Cardiac muscle cell (in vitro differentiated cells and primary cell): ENCODE measurements at regions not wholly inside any gene's neighbourhood (a gene's known extent, or its start where the extent isn't known, plus 50 kb on each side); places are given as distances from the start of the nearest gene placed in this dataset.

Experiments
- DNase-seq, 2 donors: peaks; one replicate each; pipeline versions ENCODE4 v3.0.0 to v3.0.0-alpha.2; 2010 to 2017; ENCODE audit warnings: low read depth in 1 of 2, low spot score in 1 of 2
- H3K27ac ChIP-seq: fragments of 200-600 bp; sonication (generic); 2 replicates; pipeline ENCODE4 v1.5.1; 2016
- H3K27me3 ChIP-seq: fragments of 200-600 bp; sonication (generic); 2 replicates; pipeline ENCODE4 v1.6.0; 2016; ENCODE audit warnings: control low read depth
- H3K36me3 ChIP-seq: fragments of 200-600 bp; sonication (generic); 2 replicates; pipeline ENCODE4 v1.5.1; 2016; ENCODE audit warnings: control low read depth
- H3K4me1 ChIP-seq: fragments of 200-600 bp; sonication (generic); 2 replicates; pipeline ENCODE4 v1.8.1; 2017; ENCODE audit warnings: low read depth, mild to moderate bottlenecking, mixed run types
- H3K4me3 ChIP-seq: fragments of 200-600 bp; sonication (generic); 2 replicates; pipeline ENCODE4 v1.5.1; 2016; ENCODE audit warnings: mild to moderate bottlenecking
- H3K9me3 ChIP-seq: fragments of 200-600 bp; sonication (generic); 2 replicates; pipeline ENCODE4 v1.5.1; 2017; ENCODE audit warnings: low read depth, mild to moderate bottlenecking, control low read depth
- TF ChIP-seq, protein P1 (sequence below): IDR thresholded peaks from 2 replicates; pipeline ENCODE4 v1.5.1; 2012; ENCODE audit warnings: low read depth, mild to moderate bottlenecking, low read length

DNA sequence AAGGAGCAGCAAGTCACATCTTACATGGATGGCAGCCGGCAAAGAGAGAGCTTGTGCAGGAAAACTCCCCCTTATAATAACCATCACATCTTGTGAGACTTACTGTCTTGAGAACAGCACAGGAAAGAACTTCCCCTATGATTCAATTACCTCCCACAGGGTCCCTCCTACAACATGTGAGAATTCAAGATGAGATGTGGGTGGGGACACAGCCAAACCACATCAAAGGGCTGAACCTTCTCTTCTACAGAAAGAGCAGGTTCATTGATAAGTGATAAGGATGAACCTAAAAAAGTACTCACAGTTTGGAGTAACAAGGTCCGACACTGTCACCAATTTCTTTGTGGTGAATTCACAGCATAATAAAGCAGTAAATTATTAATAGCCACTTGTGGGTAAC, 422.2 kb upstream of the FSIP2 start:
- TF ChIP-seq, protein P1, sequence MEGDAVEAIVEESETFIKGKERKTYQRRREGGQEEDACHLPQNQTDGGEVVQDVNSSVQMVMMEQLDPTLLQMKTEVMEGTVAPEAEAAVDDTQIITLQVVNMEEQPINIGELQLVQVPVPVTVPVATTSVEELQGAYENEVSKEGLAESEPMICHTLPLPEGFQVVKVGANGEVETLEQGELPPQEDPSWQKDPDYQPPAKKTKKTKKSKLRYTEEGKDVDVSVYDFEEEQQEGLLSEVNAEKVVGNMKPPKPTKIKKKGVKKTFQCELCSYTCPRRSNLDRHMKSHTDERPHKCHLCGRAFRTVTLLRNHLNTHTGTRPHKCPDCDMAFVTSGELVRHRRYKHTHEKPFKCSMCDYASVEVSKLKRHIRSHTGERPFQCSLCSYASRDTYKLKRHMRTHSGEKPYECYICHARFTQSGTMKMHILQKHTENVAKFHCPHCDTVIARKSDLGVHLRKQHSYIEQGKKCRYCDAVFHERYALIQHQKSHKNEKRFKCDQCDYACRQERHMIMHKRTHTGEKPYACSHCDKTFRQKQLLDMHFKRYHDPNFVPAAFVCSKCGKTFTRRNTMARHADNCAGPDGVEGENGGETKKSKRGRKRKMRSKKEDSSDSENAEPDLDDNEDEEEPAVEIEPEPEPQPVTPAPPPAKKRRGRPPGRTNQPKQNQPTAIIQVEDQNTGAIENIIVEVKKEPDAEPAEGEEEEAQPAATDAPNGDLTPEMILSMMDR: no peak

DNA sequence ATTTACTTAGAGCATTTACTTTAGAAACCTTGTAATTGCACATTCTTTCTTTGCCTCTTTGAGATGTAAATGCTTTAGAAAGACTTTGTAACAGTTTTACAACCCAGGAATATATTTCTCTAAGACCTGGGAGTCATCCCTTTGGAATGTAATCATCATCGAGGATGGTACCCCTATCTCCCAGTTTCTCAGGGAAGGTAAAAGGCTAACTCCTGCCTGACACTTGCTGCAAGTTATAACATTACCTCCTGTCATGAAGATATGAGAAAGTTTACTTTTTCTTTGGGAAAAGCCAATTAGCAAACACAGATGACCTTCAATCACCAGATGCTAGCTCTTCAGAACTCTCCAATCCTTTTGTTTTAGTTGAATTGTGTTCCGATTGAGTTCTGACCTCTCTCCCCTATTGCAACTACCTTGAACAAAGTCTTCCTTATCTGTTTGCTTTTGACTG, 420.3 kb upstream of the FSIP2 start:
- no peak for DNase-seq

More for the DNA sequence above, 422.2 kb upstream of the FSIP2 start:
- Histone ChIP-seq H3K36me3 (no peaks in the 10 kb centered on the region), H3K4me1 (no peaks in the 10 kb centered on the region), H3K9me3 (no peaks in the 10 kb centered on the region), H3K27me3 (no peaks in the 10 kb centered on the region), H3K27ac (no peak overlapping the region), H3K4me3 (no peak overlapping the region)
- no peak for DNase-seq

DNA sequence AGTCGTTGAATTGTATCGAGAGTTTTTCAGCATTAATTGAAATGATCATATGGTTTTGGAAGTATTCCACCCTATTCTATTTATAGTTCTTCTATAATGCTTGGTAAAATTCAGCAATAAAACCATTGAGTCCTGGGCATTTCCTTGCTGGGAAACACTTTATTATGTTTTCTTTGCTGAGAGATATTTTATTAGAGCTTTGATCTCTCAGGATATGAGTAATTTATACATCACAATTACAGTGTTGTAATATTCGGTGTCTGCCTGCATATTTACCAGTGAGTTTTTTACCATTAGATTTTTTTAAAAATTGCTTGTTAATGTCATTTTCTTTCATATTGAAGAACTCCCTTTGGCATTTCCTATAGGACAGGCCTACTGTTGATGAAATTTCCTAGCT, 402.7 kb upstream of the FSIP2 start:
- no peak for DNase-seq
- TF ChIP-seq, protein P1: no peak
- Histone ChIP-seq H3K4me1 (no peaks in the 10 kb centered on the region), H3K4me3 (no peak overlapping the region), H3K27me3 (no peaks in the 10 kb centered on the region), H3K27ac (no peak overlapping the region), H3K36me3 (no peaks in the 10 kb centered on the region), H3K9me3 (no peaks in the 10 kb centered on the region)

More for the DNA sequence above, 420.3 kb upstream of the FSIP2 start:
- Histone ChIP-seq H3K9me3 (no peaks in the 10 kb centered on the region), H3K4me1 (no peaks in the 10 kb centered on the region), H3K4me3 (no peak overlapping the region), H3K36me3 (no peaks in the 10 kb centered on the region), H3K27me3 (no peaks in the 10 kb centered on the region), H3K27ac (no peak overlapping the region)
- TF ChIP-seq, protein P1: no peak

DNA sequence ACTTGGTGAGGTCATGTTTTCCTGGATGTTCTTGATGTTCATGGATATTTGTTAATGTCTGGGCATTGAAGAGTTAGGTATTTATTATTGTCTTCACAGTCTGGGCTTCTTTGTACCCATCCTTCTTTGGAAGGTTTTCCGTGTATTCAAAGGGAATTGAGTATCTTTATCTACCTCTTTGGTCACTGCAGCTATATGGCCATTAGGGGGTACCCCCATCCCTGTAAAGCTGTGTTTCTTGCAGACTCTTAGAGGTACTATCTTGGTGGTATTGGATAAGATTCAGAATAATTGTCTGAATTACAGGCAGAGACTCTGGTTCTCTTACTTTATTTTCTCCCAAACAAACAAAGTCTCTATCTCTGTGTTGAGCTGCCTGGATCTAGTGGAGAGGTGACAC, 401.6 kb upstream of the FSIP2 start:
- H3K4me3 ChIP-seq: no peak overlapping the region
- TF ChIP-seq, protein P1: no peak
- H3K36me3 ChIP-seq: no peaks in the 10 kb centered on the region
- H3K9me3 ChIP-seq: no peaks in the 10 kb centered on the region
- H3K4me1 ChIP-seq: no peaks in the 10 kb centered on the region
- no peak overlapping the region for H3K27ac ChIP-seq
- H3K27me3 ChIP-seq: no peaks in the 10 kb centered on the region
- no peak for DNase-seq

DNA sequence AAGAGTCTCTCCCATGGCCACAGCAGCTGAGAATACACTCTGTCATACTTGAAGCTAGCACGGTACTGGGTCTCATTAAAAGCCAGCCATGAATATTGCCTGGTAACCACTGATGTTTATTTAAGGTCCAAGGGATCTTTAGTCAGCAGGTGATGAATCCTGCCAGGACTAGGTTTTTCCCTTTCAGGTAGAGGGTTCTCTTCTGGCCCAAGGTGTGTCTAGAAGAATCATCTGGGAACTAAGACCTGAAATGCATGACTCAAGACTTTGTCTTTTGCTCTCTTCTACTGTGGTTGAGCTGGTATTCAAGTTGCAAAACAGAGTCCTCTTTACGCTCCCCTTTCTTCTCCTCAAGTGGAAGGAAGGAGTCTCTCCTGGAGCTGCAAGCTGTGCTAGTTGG, 400.5 kb upstream of the FSIP2 start:
- no peaks in the 10 kb centered on the region for H3K36me3 ChIP-seq
- DNase-seq: no peak
- no peaks in the 10 kb centered on the region for H3K27me3 ChIP-seq
- TF ChIP-seq, protein P1: no peak
- H3K9me3 ChIP-seq: no peaks in the 10 kb centered on the region
- no peak overlapping the region for H3K4me3 ChIP-seq
- no peak overlapping the region for H3K27ac ChIP-seq
- H3K4me1 ChIP-seq: no peaks in the 10 kb centered on the region

DNA sequence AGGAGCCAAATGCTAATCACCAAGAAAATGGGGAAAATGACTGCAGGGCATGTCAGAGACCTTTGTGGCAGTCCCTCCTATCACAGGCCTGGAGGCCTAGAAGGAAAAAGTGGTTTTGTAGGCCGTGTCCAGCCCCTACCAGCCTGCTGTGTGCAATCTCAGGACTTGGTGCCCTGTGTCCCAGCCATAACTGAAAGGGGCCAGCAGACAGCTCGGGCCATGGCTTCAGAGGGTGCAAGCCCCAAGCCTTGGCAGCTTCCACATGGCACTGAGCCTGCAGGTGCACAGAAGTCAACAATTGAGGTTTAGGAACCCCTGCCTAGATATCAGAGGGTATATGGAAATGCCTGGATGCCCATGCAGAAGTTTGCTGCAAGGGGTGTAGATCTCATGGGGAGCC, 391.2 kb upstream of the FSIP2 start:
- Histone ChIP-seq H3K27me3 (no peaks in the 10 kb centered on the region), H3K27ac (no peak overlapping the region), H3K4me1 (no peaks in the 10 kb centered on the region), H3K9me3 (no peaks in the 10 kb centered on the region), H3K4me3 (no peak overlapping the region), H3K36me3 (no peaks in the 10 kb centered on the region)
- no peak for DNase-seq
- TF ChIP-seq, protein P1: no peak
